ENCODE measurements at regions not wholly inside any gene's neighbourhood (a gene's known extent, or its start where the extent isn't known, plus 50 kb on each side); places are given as distances from the start of the nearest gene placed in this dataset.
A peak's percentile ranks its signal among the peaks of the same experiment; 100 is the strongest.
"Not testable (repeated sequence)": the region's sequence is repeated elsewhere in the genome, so short reads cannot be mapped to it uniquely, and the experiment has no call there.

- H3K36me3 ChIP-seq (ENCODE audit: low read depth): no peaks in the 10 kb centered on the region
- no peak overlapping the region for H3K27ac ChIP-seq
- H3K4me3 ChIP-seq: no peak overlapping the region
- H3K9me3 ChIP-seq (ENCODE audit: insufficient read depth, low read depth): no peaks in the 10 kb centered on the region
- no peak for DNase-seq
- no peaks in the 10 kb centered on the region for H3K9me2 ChIP-seq (ENCODE audit: insufficient read depth)
- TF ChIP-seq EZH2 (IDR thresholded peaks at IDR 0.05; ENCODE audit: low read depth) (no peak), CTCF (conservative IDR thresholded peaks at IDR 0.05) (no peak)
- H4K20me1 ChIP-seq (ENCODE audit: insufficient read depth): no peaks in the 10 kb centered on the region
- ChIA-PET CTCF (no interaction called here), POLR2A (ENCODE audit: unreplicated experiment) (no interaction called here)
- intact Hi-C loops (cut with micrococcal nuclease; ENCODE audit: unreplicated experiment): loop anchor here (5.0 kb wide), 1 partner anchor 145 kb away; no protein-coding TSS in a partner anchor
- BruUV-seq (replicated peaks): no TSS peak
- no peaks in the 10 kb centered on the region for H3K79me2 ChIP-seq (ENCODE audit: low read depth)
- H3F3A ChIP-seq (ENCODE audit: insufficient read depth, low read depth): no peaks in the 10 kb centered on the region
- no peak overlapping the region for H3K4me2 ChIP-seq
- peaks cover 16% of the 10 kb centered on the region; the same call in 1 of the 2 replicates for H3K27me3 ChIP-seq (ENCODE audit: insufficient read depth, low read depth)
- H2AFZ ChIP-seq: no peak overlapping the region
- H3K4me1 ChIP-seq (replicated peaks; ENCODE audit: insufficient read depth): no peaks in the 10 kb centered on the region
Measured at GRCh38 chrX:80576806-80577533, 156.7 kb downstream of the TENT5D start.

GRCh38 chrX:80578517-80579105 is 158.4 kb downstream of the TENT5D start:
- H3K9me3 ChIP-seq (ENCODE audit: insufficient read depth, low read depth): no peaks in the 10 kb centered on the region
- H3K4me1 ChIP-seq (replicated peaks; ENCODE audit: insufficient read depth): no peaks in the 10 kb centered on the region
- H3K4me2 ChIP-seq: no peak overlapping the region
- intact Hi-C loops (cut with micrococcal nuclease; ENCODE audit: unreplicated experiment): loop anchor here (5.0 kb wide), 1 partner anchor 146 kb away; no protein-coding TSS in a partner anchor
- no peak for TF ChIP-seq EZH2 (IDR thresholded peaks at IDR 0.05; ENCODE audit: low read depth)
- peak; percentile 60 for TF ChIP-seq CTCF (conservative IDR thresholded peaks at IDR 0.05)
- no peaks in the 10 kb centered on the region for H3K79me2 ChIP-seq (ENCODE audit: low read depth)
- no peaks in the 10 kb centered on the region for H3K36me3 ChIP-seq (ENCODE audit: low read depth)
- H3K9me2 ChIP-seq (ENCODE audit: insufficient read depth): no peaks in the 10 kb centered on the region
- BruUV-seq (replicated peaks): no TSS peak
- no peak overlapping the region for H3K27ac ChIP-seq
- no peaks in the 10 kb centered on the region for H3F3A ChIP-seq (ENCODE audit: insufficient read depth, low read depth)
- no peak for DNase-seq
- H4K20me1 ChIP-seq (ENCODE audit: insufficient read depth): no peaks in the 10 kb centered on the region
- H2AFZ ChIP-seq: no peak overlapping the region
- H3K27me3 ChIP-seq (ENCODE audit: insufficient read depth, low read depth): 0 out of 2 replicates have a peak, but pooled peaks cover 2% of the 10 kb centered on the region
- POLR2A ChIA-PET (ENCODE audit: unreplicated experiment): no interaction called here
- H3K4me3 ChIP-seq: no peak overlapping the region
- CTCF ChIA-PET: no interaction called here

- POLR2A ChIA-PET (ENCODE audit: unreplicated experiment); H3K27ac ChIP-seq; H3K4me1 ChIP-seq (replicated peaks; ENCODE audit: insufficient read depth); H3K9me2 ChIP-seq (ENCODE audit: insufficient read depth); BruUV-seq (replicated peaks); H3K9me3 ChIP-seq (ENCODE audit: insufficient read depth, low read depth); intact Hi-C loops (cut with micrococcal nuclease; ENCODE audit: unreplicated experiment); H3K36me3 ChIP-seq (ENCODE audit: low read depth); H3K4me3 ChIP-seq; CTCF ChIA-PET; H3K27me3 ChIP-seq (ENCODE audit: insufficient read depth, low read depth); H4K20me1 ChIP-seq (ENCODE audit: insufficient read depth); H3K79me2 ChIP-seq (ENCODE audit: low read depth); H3K4me2 ChIP-seq; DNase-seq; H2AFZ ChIP-seq; H3F3A ChIP-seq (ENCODE audit: insufficient read depth, low read depth): not testable (repeated sequence)
Measured at GRCh38 chrX:80590992-80591391, 170.7 kb downstream of the TENT5D start.
